Esophagus muscularis mucosa (tissue), 4 donors: ENCODE measurements at regions not wholly inside any gene's neighbourhood (a gene's known extent, or its start where the extent isn't known, plus 50 kb on each side); places are given as distances from the start of the nearest gene placed in this dataset.

ENCODE experiments used
- EP300 ChIP-seq: sonication (generic); formaldehyde crosslinking; IDR thresholded peaks from one replicate; pipeline ENCODE4 v1.6.1; 2017; ENCODE audit warnings: antibody characterized with exemption
- POLR2AphosphoS5 ChIP-seq, 2 donors: sonication (generic); formaldehyde crosslinking; IDR thresholded peaks; one replicate each; pipeline ENCODE4 v1.6.1; 2017; ENCODE audit warnings: antibody characterized with exemption in 2 of 2
- TF ChIP-seq, protein P1 (sequence below), 3 experiments: fragments of 200-600 bp in 2 of 3; fragments of 450-650 bp in 1 of 3; sonication (generic) in 2 of 3; IDR thresholded peaks; one replicate each; pipeline ENCODE4 v1.5.1; 2017 to 2019; ENCODE audit warnings: antibody characterized with exemption in 3 of 3, mild to moderate bottlenecking in 2 of 3, moderate library complexity in 1 of 3

DNA sequence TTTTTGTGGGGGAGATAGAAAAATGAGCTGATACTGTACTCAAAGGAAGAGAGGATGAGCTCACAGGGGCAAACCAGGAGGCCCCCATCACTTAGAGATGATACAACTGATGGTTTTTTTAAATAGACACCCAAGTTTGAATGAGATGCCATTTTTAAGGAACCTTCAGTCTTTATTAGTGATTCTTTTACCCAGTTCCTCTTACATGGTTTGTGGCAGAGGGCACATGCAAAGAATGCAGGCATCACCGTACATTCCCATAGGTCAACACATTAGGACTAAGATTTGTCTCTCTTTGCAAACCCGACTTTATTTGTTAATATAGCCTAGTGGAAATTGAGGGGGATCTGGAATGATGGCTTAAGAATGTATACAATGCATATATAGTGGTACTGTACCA lies 250.9 kb downstream of the ASXL3 start:
- TF ChIP-seq, protein P1, sequence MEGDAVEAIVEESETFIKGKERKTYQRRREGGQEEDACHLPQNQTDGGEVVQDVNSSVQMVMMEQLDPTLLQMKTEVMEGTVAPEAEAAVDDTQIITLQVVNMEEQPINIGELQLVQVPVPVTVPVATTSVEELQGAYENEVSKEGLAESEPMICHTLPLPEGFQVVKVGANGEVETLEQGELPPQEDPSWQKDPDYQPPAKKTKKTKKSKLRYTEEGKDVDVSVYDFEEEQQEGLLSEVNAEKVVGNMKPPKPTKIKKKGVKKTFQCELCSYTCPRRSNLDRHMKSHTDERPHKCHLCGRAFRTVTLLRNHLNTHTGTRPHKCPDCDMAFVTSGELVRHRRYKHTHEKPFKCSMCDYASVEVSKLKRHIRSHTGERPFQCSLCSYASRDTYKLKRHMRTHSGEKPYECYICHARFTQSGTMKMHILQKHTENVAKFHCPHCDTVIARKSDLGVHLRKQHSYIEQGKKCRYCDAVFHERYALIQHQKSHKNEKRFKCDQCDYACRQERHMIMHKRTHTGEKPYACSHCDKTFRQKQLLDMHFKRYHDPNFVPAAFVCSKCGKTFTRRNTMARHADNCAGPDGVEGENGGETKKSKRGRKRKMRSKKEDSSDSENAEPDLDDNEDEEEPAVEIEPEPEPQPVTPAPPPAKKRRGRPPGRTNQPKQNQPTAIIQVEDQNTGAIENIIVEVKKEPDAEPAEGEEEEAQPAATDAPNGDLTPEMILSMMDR (IDR thresholded peaks at IDR 0.05): no peak
- TF ChIP-seq EP300: no peak
- TF ChIP-seq POLR2AphosphoS5 (IDR thresholded peaks at IDR 0.05): no peak
